Liver (tissue), 8 donors: ENCODE measurements at regions not wholly inside any gene's neighbourhood (a gene's known extent, or its start where the extent isn't known, plus 50 kb on each side); places are given as distances from the start of the nearest gene placed in this dataset.

ENCODE experiments used
- DNase-seq: peaks from one replicate; pipeline ENCODE4 v3.0.0-alpha.2; 2017; ENCODE audit warnings: low spot score
- H3K27ac ChIP-seq, 2 donors: one replicate each; pipeline ENCODE4 v1.7.0; 2013; ENCODE audit warnings: inconsistent platforms in 2 of 2, low read length in 2 of 2, control low read depth in 1 of 2, low read depth in 1 of 2, mild to moderate bottlenecking in 1 of 2
- H3K27me3 ChIP-seq, 4 donors: one replicate each; pipeline versions ENCODE4 v1.6.1 to v1.7.0; 2013; ENCODE audit warnings: low read length in 3 of 4, inconsistent platforms in 1 of 4, mild to moderate bottlenecking in 1 of 4, moderate library complexity in 1 of 4; ENCODE audit not compliant: control insufficient read depth in 4 of 4, insufficient read depth in 4 of 4
- H3K36me3 ChIP-seq, 4 donors: one replicate each; pipeline versions ENCODE4 v1.6.1 to v1.7.0; 2013; ENCODE audit warnings: low read length in 3 of 4, mild to moderate bottlenecking in 3 of 4, low read depth in 1 of 4, moderate library complexity in 1 of 4; ENCODE audit not compliant: control insufficient read depth in 4 of 4, insufficient read depth in 3 of 4
- H3K4me1 ChIP-seq, 4 donors: one replicate each; pipeline versions ENCODE4 v1.6.1 to v1.7.0; 2013; ENCODE audit warnings: low read length in 3 of 4, mild to moderate bottlenecking in 3 of 4, moderate library complexity in 1 of 4; ENCODE audit not compliant: control insufficient read depth in 4 of 4, insufficient read depth in 4 of 4
- H3K4me3 ChIP-seq, 3 donors: one replicate each; pipeline versions ENCODE4 v1.6.1 to v1.7.0; 2013; ENCODE audit warnings: low read length in 3 of 3, control low read depth in 1 of 3, low read depth in 1 of 3, mild to moderate bottlenecking in 1 of 3
- H3K9ac ChIP-seq, 2 donors: one replicate each; pipeline ENCODE4 v1.7.0; 2013; ENCODE audit warnings: low read length in 2 of 2, mild to moderate bottlenecking in 2 of 2, moderate library complexity in 2 of 2, control low read depth in 1 of 2, low read depth in 1 of 2
- H3K9me3 ChIP-seq, 4 donors: one replicate each; pipeline versions ENCODE4 v1.6.1 to v1.7.0; 2013; ENCODE audit warnings: low read length in 3 of 4; ENCODE audit not compliant: control insufficient read depth in 4 of 4
- EGR1 ChIP-seq, 2 donors: IDR thresholded peaks; 2 replicates each; pipeline ENCODE4 v1.6.1; 2016 to 2018; ENCODE audit warnings: antibody characterized with exemption in 2 of 2, low read depth in 2 of 2
- FOXA1 ChIP-seq: IDR thresholded peaks from 2 replicates; pipeline ENCODE4 v1.6.1; 2016; ENCODE audit warnings: antibody characterized with exemption
- FOXA2 ChIP-seq: IDR thresholded peaks from 2 replicates; pipeline ENCODE4 v1.6.1; 2016; ENCODE audit warnings: antibody characterized with exemption
- GABPA ChIP-seq, 2 donors: IDR thresholded peaks in 1 of 2; conservative IDR thresholded peaks in 1 of 2; 2 replicates each; pipeline ENCODE4 v1.6.1; 2016; ENCODE audit warnings: antibody characterized with exemption in 2 of 2, mild to moderate bottlenecking in 1 of 2, moderate library complexity in 1 of 2
- HNF4A ChIP-seq, 2 donors: conservative IDR thresholded peaks; 2 replicates each; pipeline ENCODE4 v1.6.1; 2016; ENCODE audit warnings: antibody characterized with exemption in 2 of 2, mild to moderate bottlenecking in 2 of 2
- HNF4G ChIP-seq: IDR thresholded peaks from 2 replicates; pipeline ENCODE4 v1.6.1; 2016; ENCODE audit warnings: antibody characterized with exemption
- JUND ChIP-seq, 2 donors: IDR thresholded peaks; 2 replicates each; pipeline ENCODE4 v1.6.1; 2016; ENCODE audit warnings: antibody characterized with exemption in 2 of 2
- NR2F2 ChIP-seq: IDR thresholded peaks from 2 replicates; pipeline ENCODE4 v1.6.1; 2016; ENCODE audit warnings: antibody characterized with exemption
- RAD21 ChIP-seq, 2 donors: IDR thresholded peaks; 2 replicates each; pipeline ENCODE4 v1.6.1; 2016; ENCODE audit warnings: antibody characterized with exemption in 2 of 2, mild to moderate bottlenecking in 2 of 2
- RXRA ChIP-seq, 2 donors: IDR thresholded peaks; 2 replicates each; pipeline ENCODE4 v1.6.1; 2017 to 2018; ENCODE audit warnings: antibody characterized with exemption in 2 of 2, mild to moderate bottlenecking in 1 of 2
- SP1 ChIP-seq: IDR thresholded peaks from 2 replicates; pipeline ENCODE4 v1.6.1; 2018; ENCODE audit warnings: antibody characterized with exemption, mild to moderate bottlenecking
- TAF1 ChIP-seq: conservative IDR thresholded peaks from 2 replicates; pipeline ENCODE4 v1.6.1; 2016; ENCODE audit warnings: antibody characterized with exemption, mild to moderate bottlenecking
- YY1 ChIP-seq: IDR thresholded peaks from 2 replicates; pipeline ENCODE4 v1.6.1; 2016; ENCODE audit warnings: antibody characterized with exemption, mild to moderate bottlenecking
- ZBTB33 ChIP-seq: IDR thresholded peaks from 2 replicates; pipeline ENCODE4 v1.6.1; 2016; ENCODE audit warnings: antibody characterized with exemption
- WGBS: extraction: QIAGEN DNeasy Blood & Tissue Kit; methylation state at CpG from one replicate; pipeline ENCODE4 v1.1.7; 2013; 5-methylcytosine and 5-hydroxymethylcytosine counted together
- TF ChIP-seq, protein P1 (sequence below): fragments of 150-350 bp; IDR thresholded peaks from 2 replicates; pipeline ENCODE4 v1.5.1; 2017; ENCODE audit warnings: improper control_type of control experiment, low read depth, low read length; ENCODE audit not compliant: missing input control
- TF ChIP-seq, protein P2 (sequence below): IDR thresholded peaks from 2 replicates; pipeline ENCODE4 v1.6.1; 2016; ENCODE audit warnings: antibody characterized with exemption
- TF ChIP-seq, protein P3 (sequence below): IDR thresholded peaks from 2 replicates; pipeline ENCODE4 v1.6.1; 2016; ENCODE audit warnings: antibody characterized with exemption, mild to moderate bottlenecking
- TF ChIP-seq, protein P4 (sequence below): IDR thresholded peaks from 2 replicates; pipeline ENCODE4 v1.6.1; 2016; ENCODE audit warnings: antibody characterized with exemption
- donor health status: healthy.
- donor health status: healthy.
- donor health status: healthy.
- donor health status: healthy.
- donor health status: healthy.

GRCh38 chr2:195606179-195606578 lies 50.8 kb upstream of the SLC39A10 start:
- Histone ChIP-seq H3K9me3 (no peaks in the 10 kb centered on the region), H3K27ac (no peak overlapping the region), H3K9ac (no peak overlapping the region), H3K36me3 (no peaks in the 10 kb centered on the region), H3K4me3 (no peak overlapping the region), H3K27me3 (no peaks in the 10 kb centered on the region), H3K4me1 (no peaks in the 10 kb centered on the region)
- no peak for TF ChIP-seq TAF1
- no peak for TF ChIP-seq FOXA2
- no peak for TF ChIP-seq YY1
- TF ChIP-seq, protein P1, sequence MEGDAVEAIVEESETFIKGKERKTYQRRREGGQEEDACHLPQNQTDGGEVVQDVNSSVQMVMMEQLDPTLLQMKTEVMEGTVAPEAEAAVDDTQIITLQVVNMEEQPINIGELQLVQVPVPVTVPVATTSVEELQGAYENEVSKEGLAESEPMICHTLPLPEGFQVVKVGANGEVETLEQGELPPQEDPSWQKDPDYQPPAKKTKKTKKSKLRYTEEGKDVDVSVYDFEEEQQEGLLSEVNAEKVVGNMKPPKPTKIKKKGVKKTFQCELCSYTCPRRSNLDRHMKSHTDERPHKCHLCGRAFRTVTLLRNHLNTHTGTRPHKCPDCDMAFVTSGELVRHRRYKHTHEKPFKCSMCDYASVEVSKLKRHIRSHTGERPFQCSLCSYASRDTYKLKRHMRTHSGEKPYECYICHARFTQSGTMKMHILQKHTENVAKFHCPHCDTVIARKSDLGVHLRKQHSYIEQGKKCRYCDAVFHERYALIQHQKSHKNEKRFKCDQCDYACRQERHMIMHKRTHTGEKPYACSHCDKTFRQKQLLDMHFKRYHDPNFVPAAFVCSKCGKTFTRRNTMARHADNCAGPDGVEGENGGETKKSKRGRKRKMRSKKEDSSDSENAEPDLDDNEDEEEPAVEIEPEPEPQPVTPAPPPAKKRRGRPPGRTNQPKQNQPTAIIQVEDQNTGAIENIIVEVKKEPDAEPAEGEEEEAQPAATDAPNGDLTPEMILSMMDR, result no peak
- TF ChIP-seq, protein P2, sequence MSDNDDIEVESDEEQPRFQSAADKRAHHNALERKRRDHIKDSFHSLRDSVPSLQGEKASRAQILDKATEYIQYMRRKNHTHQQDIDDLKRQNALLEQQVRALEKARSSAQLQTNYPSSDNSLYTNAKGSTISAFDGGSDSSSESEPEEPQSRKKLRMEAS, result no peak
- no peak for TF ChIP-seq ZBTB33
- TF ChIP-seq NR2F2, result no peak
- TF ChIP-seq JUND (IDR thresholded peaks at IDR 0.05), result no peak
- no peak for TF ChIP-seq RXRA (IDR thresholded peaks at IDR 0.05)
- no peak for TF ChIP-seq SP1
- TF ChIP-seq FOXA1, result no peak
- TF ChIP-seq, protein P3, sequence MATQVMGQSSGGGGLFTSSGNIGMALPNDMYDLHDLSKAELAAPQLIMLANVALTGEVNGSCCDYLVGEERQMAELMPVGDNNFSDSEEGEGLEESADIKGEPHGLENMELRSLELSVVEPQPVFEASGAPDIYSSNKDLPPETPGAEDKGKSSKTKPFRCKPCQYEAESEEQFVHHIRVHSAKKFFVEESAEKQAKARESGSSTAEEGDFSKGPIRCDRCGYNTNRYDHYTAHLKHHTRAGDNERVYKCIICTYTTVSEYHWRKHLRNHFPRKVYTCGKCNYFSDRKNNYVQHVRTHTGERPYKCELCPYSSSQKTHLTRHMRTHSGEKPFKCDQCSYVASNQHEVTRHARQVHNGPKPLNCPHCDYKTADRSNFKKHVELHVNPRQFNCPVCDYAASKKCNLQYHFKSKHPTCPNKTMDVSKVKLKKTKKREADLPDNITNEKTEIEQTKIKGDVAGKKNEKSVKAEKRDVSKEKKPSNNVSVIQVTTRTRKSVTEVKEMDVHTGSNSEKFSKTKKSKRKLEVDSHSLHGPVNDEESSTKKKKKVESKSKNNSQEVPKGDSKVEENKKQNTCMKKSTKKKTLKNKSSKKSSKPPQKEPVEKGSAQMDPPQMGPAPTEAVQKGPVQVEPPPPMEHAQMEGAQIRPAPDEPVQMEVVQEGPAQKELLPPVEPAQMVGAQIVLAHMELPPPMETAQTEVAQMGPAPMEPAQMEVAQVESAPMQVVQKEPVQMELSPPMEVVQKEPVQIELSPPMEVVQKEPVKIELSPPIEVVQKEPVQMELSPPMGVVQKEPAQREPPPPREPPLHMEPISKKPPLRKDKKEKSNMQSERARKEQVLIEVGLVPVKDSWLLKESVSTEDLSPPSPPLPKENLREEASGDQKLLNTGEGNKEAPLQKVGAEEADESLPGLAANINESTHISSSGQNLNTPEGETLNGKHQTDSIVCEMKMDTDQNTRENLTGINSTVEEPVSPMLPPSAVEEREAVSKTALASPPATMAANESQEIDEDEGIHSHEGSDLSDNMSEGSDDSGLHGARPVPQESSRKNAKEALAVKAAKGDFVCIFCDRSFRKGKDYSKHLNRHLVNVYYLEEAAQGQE, result no peak
- no peak for TF ChIP-seq RAD21 (IDR thresholded peaks at IDR 0.05)
- TF ChIP-seq HNF4G, result no peak
- no peak for TF ChIP-seq EGR1 (IDR thresholded peaks at IDR 0.05; ENCODE audit: low read depth in 2 of 2)
- TF ChIP-seq HNF4A (conservative IDR thresholded peaks at IDR 0.05), result no peak
- no peak for TF ChIP-seq GABPA (IDR thresholded peaks at IDR 0.05 in 1 of 2, conservative IDR thresholded peaks at IDR 0.05 in 1 of 2)
- TF ChIP-seq, protein P4, sequence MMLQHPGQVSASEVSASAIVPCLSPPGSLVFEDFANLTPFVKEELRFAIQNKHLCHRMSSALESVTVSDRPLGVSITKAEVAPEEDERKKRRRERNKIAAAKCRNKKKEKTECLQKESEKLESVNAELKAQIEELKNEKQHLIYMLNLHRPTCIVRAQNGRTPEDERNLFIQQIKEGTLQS, result no peak
- DNase-seq, result no peak

GRCh38 chr2:195604706-195605105 lies 52.3 kb upstream of the SLC39A10 start:
- Histone ChIP-seq H3K36me3 (no peaks in the 10 kb centered on the region), H3K27me3 (no peaks in the 10 kb centered on the region), H3K4me1 (no peaks in the 10 kb centered on the region), H3K9ac (no peak overlapping the region), H3K9me3 (no peaks in the 10 kb centered on the region), H3K27ac (no peak overlapping the region), H3K4me3 (no peak overlapping the region)
- WGBS, result 88% methylated on average over 5 of the region's 5 CpGs
- no peak for DNase-seq
- TF ChIP-seq ZBTB33 (no peak), EGR1 (IDR thresholded peaks at IDR 0.05; ENCODE audit: low read depth in 2 of 2) (no peak)
